ENCODE measurements at regions not wholly inside any gene's neighbourhood (a gene's known extent, or its start where the extent isn't known, plus 50 kb on each side); places are given as distances from the start of the nearest gene placed in this dataset.

GRCh38 chr17:77467521-77467920 lies 326.8 kb downstream of the SEC14L1 start:
- no peak for DNase-seq (ENCODE audit: extremely low read depth, low read depth, low spot score)

GRCh38 chr17:77468897-77469296 lies 328.1 kb downstream of the SEC14L1 start:
- no peak for DNase-seq (ENCODE audit: extremely low read depth, low read depth, low spot score)

GRCh38 chr17:77470330-77470786 lies 329.6 kb downstream of the SEC14L1 start:
- DNase-seq (ENCODE audit: extremely low read depth, low read depth, low spot score): no peak

- no peak for DNase-seq (ENCODE audit: extremely low read depth, low read depth, low spot score)
These were observed 330.3 kb downstream of the SEC14L1 start for GRCh38 chr17:77470800-77471733.

- no peak for DNase-seq (ENCODE audit: extremely low read depth, low read depth, low spot score)
These were observed 331.3 kb downstream of the SEC14L1 start for GRCh38 chr17:77471984-77472461.

- DNase-seq (ENCODE audit: extremely low read depth, low read depth, low spot score): no peak
These were observed 331.9 kb downstream of the SEC14L1 start for GRCh38 chr17:77472468-77473310.

- DNase-seq (ENCODE audit: extremely low read depth, low read depth, low spot score): no peak
These were observed 333.0 kb downstream of the SEC14L1 start for GRCh38 chr17:77473615-77474226.

- no peak for DNase-seq (ENCODE audit: extremely low read depth, low read depth, low spot score)
These were observed 333.7 kb downstream of the SEC14L1 start for GRCh38 chr17:77474292-77474988.

- no peak for DNase-seq (ENCODE audit: extremely low read depth, low read depth, low spot score)
These were observed 334.5 kb downstream of the SEC14L1 start for GRCh38 chr17:77475016-77475976.

- no peak for DNase-seq (ENCODE audit: extremely low read depth, low read depth, low spot score)
These were observed 335.2 kb downstream of the SEC14L1 start for GRCh38 chr17:77476006-77476405.

GRCh38 chr17:77476498-77476897 lies 335.7 kb downstream of the SEC14L1 start:
- DNase-seq (ENCODE audit: extremely low read depth, low read depth, low spot score): no peak

- no peak for DNase-seq (ENCODE audit: extremely low read depth, low read depth, low spot score)
These were observed 336.4 kb downstream of the SEC14L1 start for GRCh38 chr17:77476931-77477805.

- no peak for DNase-seq (ENCODE audit: extremely low read depth, low read depth, low spot score)
These were observed 337.5 kb downstream of the SEC14L1 start for GRCh38 chr17:77478281-77478680.

- DNase-seq (ENCODE audit: extremely low read depth, low read depth, low spot score): no peak
These were observed 338.1 kb downstream of the SEC14L1 start for GRCh38 chr17:77478899-77479298.

GRCh38 chr17:77479372-77480198 lies 338.8 kb downstream of the SEC14L1 start:
- DNase-seq (ENCODE audit: extremely low read depth, low read depth, low spot score): no peak

GRCh38 chr17:77480199-77480508 lies 339.4 kb downstream of the SEC14L1 start:
- no peak for DNase-seq (ENCODE audit: extremely low read depth, low read depth, low spot score)

GRCh38 chr17:77480509-77481215 lies 339.9 kb downstream of the SEC14L1 start:
- DNase-seq (ENCODE audit: extremely low read depth, low read depth, low spot score): no peak

Measured in glomerular endothelial cell (primary cell).